D341Med (cell line): ENCODE measurements at regions not wholly inside any gene's neighbourhood (a gene's known extent, or its start where the extent isn't known, plus 50 kb on each side); places are given as distances from the start of the nearest gene placed in this dataset.

ENCODE experiments used
- DNase-seq: peaks from one replicate; pipeline ENCODE4 v3.0.0; 2012; ENCODE audit warnings: low spot score

DNA sequence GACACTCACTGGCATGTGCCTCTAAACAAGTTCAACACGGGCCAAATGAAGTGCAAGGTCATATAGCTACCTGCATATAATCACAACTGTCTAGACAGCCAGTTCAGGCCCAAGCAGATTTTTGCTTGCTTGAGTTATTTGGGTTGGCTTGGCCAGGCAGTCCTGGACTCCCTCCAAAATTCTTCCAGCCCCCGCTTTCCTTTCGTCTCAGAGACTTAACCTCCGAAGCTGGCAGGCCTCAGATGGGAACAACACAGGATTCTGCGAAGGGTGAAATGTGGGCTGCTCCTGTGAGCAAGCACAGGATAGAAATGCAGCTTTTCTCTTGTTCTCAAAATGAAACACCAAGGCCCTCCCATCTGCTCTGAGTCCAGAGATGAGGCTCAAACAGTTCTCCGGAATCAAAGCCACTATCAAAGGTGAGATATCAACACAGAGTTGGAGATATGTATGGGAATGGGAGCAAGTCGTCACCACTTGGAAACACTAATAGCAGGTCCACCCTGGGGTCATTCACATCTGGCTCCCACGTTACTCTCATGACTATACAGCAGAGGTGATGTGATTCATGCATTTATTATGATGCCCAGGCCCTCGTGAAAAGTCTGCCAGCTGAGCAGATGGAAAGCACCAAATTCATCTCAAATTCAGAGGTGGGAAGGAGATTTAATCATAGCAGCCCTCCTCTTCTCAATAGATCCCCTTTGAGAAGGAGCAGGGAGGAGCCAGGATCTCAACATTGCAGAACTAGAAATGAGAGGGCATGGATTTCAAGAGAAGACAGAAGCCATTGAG, 389.8 kb downstream of the NUAK1 start:
- DNase-seq, result no peak

DNA sequence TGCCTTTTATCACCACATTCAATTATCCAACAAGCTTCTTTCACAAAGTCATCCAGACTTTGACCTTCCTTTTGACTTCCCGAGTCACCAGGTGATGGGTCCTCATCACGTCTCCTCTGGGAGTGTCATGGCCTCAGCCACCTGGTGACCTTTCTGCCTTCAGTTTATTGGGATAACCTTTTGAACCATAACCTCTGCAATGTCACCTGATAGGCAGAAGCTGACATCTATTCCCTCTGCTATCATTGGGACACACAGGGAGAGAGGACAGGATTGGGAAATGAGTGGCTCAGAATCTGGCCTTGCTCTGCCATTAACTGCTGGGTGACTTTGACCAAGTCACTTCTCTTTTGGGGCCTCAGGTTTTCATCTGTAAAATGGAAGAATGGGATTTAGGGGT, 388.7 kb downstream of the NUAK1 start:
- no peak for DNase-seq

DNA sequence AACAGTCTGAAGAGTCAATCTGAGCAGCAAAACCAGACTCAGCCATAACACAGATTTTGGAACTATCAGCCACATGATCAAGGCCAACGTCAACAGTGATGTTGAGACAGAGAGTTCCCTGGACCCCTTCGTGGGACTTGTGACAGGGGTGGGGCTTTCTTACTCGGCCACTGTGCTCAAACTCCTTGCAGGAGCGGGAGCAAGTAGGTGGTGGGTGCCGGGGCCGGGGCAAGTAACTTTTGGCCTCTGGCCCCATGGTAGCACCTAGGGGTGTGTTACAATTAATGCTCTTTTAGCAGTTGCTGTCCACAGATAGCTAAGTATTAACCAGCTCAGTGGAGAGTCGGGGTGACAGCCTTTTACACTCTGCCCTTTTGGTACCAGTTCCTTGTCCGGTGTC, 384.4 kb downstream of the NUAK1 start:
- DNase-seq, result no peak

DNA sequence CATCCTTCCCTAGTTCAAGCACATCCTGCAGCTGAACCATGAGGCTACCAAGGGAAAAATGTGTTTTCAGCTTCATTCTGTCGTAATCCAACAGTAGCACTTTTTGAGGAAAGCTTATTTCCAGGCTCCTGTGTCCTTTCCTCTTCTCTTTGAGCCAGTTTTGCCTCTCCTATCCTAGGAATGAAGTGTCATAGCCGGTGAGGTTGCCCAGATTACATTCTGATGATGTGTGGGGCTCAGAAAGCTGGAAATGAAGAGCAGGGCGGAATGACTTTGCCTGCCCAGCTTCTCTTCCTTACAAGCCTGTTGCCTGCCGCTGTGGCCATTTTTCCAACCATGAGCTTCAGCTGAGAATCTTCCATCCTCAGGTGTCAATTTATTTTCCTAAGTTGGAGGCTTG, 381.8 kb downstream of the NUAK1 start:
- DNase-seq, result no peak

DNA sequence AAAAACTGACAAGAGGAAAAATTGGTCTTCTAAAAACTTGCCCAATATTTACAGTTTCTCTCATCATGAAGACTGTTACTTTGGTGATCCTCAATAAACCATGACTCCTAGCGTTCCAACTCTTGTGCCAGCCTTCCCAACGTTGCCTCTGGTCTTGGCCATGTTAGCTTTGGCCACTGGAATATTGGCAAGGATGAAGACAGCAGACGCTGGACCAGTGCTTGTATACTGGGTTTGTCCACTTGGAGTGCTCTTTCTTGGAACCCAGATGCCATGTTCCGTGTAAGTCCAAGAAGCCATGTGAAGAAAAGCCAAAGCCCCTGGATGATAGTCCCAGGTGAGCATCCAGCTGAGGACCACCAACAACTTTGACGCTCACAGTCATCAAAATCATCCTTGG, 379.6 kb downstream of the NUAK1 start:
- DNase-seq, result no peak

DNA sequence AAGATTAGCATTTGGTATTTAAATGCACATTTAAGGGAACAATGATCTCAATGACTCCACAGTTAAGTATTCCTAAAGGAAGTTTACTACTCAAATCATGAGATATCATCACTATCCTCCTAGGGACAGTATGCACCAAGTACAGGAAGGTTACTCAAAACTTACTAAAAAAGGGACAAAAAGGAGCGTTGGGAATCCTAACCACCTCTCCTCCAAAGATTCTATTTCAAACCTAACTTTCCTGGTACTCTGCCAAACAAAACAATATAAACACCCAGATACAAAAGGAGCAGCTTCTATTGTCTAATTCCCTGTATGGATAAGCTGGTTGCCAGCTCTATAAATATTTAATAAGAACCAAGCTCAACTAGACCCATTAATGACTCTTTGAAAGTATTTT, 377.7 kb downstream of the NUAK1 start:
- DNase-seq, result no peak

DNA sequence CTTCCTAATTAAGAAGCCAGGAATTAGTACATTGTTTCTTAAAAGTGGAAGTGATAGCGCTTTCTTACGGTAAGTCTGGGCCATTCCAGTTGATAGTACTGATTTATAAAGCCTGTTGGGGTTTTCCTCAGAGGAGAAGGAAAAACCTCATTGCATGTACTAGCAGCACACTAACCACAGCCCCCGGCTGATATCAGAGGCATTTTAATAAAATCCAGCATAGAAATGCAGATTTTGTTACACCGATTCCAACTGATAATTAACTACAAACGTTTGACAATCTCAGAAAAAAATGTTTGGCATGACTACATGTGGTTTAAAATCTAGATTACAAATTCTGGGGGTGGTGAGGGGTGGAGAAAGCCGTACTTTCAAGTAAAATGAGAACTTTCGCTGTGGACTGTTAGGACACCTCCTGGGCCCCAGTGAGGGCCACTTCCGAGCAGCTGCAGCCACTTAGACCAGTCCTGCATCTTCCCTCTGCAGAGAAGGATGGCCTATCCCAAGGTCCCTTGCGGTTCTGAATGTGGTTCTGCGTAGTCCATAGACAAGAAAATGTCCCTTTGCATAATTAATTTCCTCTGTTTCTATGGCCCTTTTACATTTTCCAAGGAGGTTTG, 374.4 kb downstream of the NUAK1 start:
- no peak for DNase-seq

DNA sequence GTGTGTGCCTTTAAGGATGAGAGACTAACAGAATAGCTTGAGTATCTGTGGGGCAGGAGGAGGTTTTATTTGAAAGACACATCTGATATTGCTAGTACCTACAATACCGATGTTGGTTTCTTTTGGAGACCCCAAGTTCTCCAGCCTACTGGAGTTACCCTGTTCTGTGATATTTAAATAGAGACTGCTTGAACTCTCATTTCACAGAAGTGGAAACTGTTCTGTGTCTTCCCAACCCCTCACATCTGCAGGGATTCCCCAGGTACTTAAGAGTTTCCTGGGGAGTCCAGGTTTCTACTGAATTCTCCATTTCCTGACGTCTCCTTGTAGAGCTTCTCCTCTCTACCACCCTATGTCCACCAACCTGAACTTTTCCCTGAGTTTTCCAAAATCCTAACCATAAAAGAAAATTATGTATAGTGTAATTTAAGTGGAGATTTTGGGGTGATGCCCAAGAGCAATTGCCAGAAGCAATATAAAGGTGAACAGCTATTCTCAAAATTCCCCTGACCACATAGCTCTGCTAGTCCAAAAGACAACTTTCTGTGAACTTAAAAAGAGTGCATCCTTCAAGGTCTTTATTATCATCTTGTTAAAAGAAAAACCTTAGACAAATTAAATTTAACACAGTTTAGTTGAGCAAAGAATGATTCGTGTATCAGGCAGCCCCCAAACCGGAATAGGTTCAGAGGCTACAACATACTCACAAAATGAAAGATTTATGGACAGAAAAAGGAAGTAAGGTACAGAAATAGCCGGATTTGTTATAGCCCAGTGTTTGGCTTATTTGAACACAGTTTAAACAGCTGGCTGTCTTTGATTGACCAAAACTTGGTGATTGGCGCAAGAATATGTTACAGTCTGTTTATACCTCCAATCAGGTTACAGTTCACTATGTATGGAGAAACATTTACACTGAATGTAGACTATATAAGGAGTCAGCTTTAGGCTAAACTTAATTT, 373.4 kb downstream of the NUAK1 start:
- DNase-seq, result no peak

DNA sequence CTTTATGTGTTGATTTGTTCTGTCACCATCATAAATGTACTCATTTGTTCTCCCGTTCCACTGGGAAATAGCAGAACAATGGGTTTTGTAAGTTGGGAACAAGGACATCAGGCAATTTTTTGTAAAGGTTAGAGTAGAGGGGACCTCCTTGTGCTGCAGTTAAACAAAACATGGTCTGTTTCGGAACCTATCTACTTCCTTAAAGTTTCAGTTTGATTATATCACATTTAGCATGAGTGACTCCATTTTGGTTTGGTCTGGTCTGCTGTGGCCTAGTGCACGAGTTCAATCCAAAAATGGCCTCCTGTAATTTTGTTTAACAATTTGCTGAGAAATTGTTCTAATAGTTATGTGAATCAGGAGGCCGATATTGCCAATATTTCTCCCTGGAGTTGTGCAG, 372.7 kb downstream of the NUAK1 start:
- DNase-seq, result no peak

DNA sequence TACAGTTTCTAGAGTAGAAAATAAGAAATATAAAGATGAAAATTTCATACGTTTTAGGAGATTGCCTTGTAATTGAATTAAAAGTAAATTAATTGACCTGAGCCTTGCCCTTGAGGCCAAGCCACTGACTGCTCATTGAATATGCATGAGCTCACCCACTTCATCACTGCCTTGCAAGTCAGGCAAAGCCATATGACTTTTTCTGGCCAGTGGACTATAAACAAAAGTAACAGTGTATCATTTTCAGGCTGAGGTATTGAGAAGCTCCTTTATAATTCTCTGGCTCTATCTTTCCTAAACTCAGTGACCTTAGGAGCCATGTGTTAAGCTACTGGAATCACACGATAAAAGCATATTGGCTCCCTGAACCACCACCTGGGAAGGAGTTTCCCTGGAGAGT, 369.3 kb downstream of the NUAK1 start:
- DNase-seq, result no peak

DNA sequence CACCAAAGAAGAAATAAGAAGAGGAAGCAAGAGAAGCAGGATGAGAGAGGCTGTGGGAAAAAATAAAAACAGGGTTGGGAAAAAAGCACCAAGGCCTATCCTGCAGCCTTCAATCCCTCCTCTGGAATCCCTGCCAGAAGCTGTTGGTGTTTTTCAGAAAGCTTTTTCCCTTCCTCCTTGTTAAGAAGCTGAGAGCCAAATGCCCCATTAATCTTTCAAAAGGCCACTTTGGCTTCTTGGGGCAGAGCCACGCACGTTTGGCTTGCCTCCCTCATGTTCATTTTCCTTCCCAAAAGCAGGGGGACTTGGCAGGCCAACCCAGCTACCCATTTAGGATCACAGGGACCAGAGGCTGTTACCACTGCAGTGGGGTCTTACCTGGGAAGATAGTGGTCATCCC, 365.3 kb downstream of the NUAK1 start:
- DNase-seq, result no peak

DNA sequence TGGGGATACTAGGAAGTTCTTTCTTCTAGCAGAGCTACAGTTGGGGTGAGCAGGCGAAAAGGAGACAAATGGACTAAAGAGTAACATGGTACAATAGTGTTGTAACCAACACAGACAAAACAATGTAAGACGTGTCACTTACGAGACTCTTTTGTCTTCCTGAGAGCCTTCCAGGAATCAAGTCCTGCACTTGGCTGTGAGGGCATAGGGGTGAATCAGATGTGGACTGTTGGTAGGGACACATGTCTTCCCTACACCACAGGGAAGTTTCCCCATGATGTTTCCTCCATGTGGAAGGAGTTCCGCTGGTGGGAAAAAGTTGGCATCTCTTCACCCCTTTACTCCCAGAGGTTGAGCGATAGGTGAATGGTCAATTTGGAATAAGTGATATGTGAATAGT, 364.7 kb downstream of the NUAK1 start:
- no peak for DNase-seq

DNA sequence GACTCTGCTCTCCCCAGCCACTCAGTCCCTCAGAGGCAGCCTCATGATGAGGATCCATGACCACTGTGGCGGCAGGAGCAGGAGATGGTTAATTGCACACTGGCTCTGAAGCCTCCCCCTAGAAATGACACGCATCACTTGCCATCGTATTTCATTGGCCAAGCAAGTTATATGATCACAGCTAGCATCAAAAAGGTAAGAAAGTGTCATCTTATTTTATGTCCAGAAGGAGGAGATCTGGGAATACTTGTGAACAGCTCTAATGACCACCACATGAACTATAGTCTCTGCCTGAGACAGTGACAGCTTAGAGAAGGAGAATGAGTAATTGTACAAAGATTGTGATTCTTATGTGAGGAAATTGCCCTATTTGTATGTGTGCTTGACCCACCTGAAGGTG, 363.4 kb downstream of the NUAK1 start:
- no peak for DNase-seq

DNA sequence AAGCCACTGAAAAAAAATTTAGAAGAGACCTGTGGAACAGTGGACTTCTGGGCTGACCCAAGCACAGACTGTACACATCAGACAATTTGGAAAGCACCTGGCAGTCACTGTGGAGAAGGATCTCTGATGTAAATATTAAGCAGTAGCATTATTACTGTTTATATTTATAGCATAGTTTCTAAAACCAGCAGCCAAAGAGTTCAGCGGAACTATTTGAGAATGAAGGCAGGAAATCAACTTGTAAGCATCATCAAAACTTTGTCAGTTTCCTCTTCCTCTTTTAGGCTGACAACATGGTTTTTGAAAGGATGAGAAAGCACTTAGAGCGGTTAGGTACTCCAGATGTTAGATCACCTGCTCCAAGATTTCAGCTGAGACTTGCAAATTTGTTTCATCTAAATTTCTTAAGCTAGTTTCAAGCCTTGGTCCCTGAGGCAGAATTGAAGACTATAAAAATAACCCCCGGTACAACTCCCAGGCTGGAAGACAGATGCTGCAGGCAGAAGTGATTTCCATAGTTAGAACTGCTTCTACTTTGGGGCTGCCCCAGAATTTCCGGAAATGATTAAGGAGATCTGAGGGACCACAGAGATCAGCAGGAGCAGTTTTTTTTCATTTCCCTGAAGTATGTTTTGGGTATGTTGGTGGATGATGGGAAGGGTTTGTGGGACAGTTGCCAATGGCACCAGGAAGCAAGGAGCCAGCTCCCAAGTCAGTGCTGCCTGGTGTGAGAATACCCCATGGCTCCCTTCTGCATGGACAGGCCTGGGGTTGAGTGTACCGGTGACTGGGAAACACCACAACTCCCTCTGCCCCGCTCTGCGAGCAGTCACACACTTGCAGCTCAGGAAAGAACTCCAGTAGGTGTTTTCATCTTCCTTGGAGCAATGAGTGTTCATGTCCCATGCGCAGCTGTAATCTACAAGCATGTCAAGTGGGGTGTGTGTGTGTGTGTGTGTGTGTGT, 354.5 kb downstream of the NUAK1 start:
- DNase-seq, result no peak

DNA sequence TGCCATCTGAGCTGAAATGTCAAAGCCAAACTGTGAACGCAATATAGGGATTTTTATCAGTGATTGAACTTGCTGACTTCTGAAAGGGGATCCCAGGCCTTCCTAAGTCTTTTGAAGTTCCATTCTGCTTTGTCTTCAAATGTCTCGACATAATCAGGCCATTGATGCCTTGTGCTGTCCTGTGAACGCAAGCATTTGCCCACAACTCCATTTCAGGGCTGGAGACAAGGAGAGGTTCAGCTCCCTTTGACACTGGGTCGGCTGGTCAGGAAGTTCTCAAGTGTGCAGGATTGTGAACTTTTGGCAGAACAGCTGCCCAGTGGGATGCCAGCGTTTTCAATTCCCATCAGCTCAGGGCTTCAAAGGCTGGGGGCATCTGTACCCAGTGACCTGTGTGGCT, 345.3 kb downstream of the NUAK1 start:
- DNase-seq, result no peak

DNA sequence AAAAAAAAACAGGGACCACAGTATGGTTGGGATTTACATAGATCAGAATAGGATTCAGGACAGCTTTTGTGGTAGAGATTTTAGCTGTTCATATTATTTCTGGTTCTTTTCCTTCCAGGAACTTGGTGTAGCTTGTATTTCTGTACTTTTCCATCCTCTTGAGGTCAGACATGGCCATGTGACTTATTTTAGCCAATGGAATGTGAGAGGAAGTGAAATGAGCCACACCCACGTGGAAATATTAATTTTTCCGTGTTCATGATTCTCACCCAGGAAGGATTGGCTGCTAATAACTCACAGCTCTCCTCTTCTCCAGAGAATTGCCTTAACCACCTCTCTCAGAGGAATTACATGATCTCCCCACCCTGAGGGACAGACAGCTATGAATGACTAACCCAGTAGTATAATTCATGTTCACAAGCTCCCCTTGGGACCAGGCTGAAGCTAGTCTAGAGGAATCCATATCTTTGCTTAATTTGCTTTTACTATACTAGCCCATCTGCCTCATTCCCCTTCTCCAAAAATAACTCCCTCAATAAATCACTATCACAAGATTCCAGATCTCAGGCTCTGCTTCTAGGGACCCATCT, 340.4 kb downstream of the NUAK1 start:
- DNase-seq, result no peak

DNA sequence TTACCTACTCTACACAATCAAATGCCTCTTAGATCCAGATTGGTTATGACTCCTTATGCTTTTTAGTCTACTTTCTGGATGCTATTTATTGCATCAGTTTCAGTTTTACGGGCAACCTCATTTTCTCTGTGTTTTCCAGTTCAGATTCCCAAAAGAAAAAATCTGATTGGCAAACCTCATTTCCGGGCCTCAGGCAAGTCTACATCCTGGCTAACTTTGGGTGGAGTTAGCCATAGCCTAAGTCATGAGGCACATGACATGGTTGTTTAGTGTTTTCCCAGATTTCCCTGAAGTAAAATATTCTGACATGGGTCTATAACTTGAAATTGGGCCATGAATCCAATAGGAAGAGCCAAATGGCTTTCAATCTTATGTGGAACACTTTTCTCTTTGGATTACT, 339.7 kb downstream of the NUAK1 start:
- DNase-seq, result no peak

DNA sequence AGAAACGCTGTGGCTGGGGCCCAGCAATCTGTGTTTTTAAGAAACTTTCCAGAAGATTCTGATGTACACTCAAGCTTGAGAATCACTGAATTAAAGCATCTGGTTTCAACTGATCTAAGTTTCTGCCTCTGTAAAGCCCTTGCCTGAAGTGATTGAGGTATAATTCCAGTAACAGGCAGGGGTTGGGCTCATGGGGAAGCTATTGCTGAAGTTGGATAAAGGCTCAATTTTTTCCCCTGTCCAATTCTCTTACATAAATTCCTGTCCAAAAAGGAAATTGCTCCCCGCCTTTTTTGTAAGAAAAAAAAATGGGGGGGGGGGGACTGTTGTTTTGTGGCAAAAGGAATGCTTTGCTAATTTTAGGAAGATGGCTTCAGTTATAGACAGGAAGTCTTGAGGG, 337.4 kb downstream of the NUAK1 start:
- DNase-seq, result no peak

DNA sequence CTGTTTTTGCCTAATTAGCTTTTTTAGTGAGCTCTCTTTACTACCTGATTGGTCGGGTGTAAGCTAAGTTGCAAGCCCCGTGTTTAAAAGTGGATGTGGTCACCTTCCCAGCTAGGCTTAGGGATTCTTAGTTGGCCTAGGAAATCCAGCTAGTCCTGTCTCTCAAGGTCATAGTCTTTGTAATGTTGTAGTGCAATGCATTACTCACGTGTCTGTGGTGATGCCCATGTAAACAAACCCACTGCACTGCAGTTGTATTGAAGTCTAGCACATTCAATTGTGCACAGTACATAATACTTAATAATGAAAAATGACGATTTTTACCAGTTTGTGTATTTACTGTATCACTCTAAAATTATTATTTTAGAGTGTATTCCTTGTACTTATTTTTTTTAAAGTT, 335.5 kb downstream of the NUAK1 start:
- no peak for DNase-seq

DNA sequence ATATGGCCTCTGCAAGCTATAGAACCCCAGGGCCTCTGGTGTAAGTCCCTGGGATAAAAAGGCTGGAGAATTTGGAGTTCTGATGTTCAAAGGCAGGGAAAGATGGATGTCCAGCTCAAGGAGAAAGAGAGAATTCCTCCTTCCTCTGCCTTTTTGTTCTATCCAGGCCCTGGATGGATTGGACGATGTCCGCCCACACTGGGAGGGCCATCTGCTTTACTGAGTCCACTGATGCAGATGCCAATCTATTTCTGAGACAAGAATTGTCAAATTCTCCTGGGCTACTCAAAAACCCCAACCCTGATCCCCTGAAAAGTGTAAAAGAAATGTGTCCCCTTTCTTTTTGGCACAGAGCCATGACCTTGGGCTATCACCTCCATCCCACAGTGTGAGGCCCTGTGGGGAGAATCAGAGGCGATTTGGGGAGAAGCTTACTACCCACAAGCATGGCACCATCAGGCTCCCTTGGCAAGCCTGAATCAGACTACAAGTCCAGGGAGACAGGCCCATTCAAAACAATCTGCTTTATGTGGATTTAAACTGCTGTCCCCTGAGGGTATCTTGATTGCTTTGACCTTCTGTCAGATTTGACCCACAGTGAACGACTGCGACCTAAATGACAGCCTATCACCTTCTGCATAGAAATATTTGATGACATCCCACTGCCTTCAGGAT, 334.0 kb downstream of the NUAK1 start:
- no peak for DNase-seq
